DND-41 (cell line): ENCODE measurements at regions not wholly inside any gene's neighbourhood (a gene's known extent, or its start where the extent isn't known, plus 50 kb on each side); places are given as distances from the start of the nearest gene placed in this dataset.

ENCODE experiments used
- ATAC-seq: fragments of 200-7000 bp; cut with Tn5 transposase; 3 replicates; pipeline ENCODE4 v1.9.1; 2021; ENCODE audit warnings: low read depth; ENCODE audit not compliant: insufficient read depth
- DNase-seq: peaks from one replicate; pipeline ENCODE4 v3.0.0-alpha.2; 2020
- H2AFZ ChIP-seq: 2 replicates; pipeline ENCODE4 v1.6.0; 2012; ENCODE audit warnings: low read depth, low read length
- H3K27ac ChIP-seq: 2 replicates; pipeline ENCODE4 v1.5.1; 2012; ENCODE audit warnings: low read length, inconsistent platforms
- H3K27me3 ChIP-seq: fragments of 200-600 bp; sonication (generic); 2 replicates; pipeline ENCODE4 v1.6.0; 2012; ENCODE audit warnings: low read length, mild to moderate bottlenecking, inconsistent platforms; ENCODE audit not compliant: insufficient read depth, poor library complexity
- H3K36me3 ChIP-seq: 2 replicates; pipeline ENCODE4 v1.5.1; 2012; ENCODE audit warnings: low read length, inconsistent platforms; ENCODE audit not compliant: insufficient read depth
- H3K4me1 ChIP-seq: 2 replicates; pipeline ENCODE4 v1.5.1; 2012; ENCODE audit warnings: mild to moderate bottlenecking, low read length; ENCODE audit not compliant: insufficient read depth
- H3K4me2 ChIP-seq: 2 replicates; pipeline ENCODE4 v1.6.0; 2012; ENCODE audit warnings: mild to moderate bottlenecking, moderate library complexity, low read length, inconsistent platforms; ENCODE audit not compliant: insufficient read depth
- H3K4me3 ChIP-seq, 2 experiments: fragments of 200-600 bp in 1 of 2; shearing (Covaris generic) in 1 of 2; 2 replicates each; pipeline ENCODE4 v1.5.1; 2012 to 2016; ENCODE audit warnings: inconsistent platforms in 2 of 2, low read length in 2 of 2, mild to moderate bottlenecking in 2 of 2, low read depth in 1 of 2, moderate library complexity in 1 of 2
- H3K79me2 ChIP-seq: 2 replicates; pipeline ENCODE4 v1.6.0; 2012; ENCODE audit warnings: low read length, inconsistent platforms; ENCODE audit not compliant: insufficient read depth
- H3K9ac ChIP-seq: 2 replicates; pipeline ENCODE4 v1.6.0; 2012; ENCODE audit warnings: low read depth, mild to moderate bottlenecking, inconsistent platforms, low read length, moderate library complexity
- H3K9me3 ChIP-seq: 2 replicates; pipeline ENCODE4 v1.5.1; 2012; ENCODE audit warnings: low read length, moderate library complexity, mild to moderate bottlenecking, inconsistent platforms; ENCODE audit not compliant: insufficient read depth, severe bottlenecking
- H4K20me1 ChIP-seq: 2 replicates; pipeline ENCODE4 v1.6.0; 2012; ENCODE audit warnings: low read length; ENCODE audit not compliant: insufficient read depth
- EZH2 ChIP-seq: IDR thresholded peaks from 3 replicates; pipeline ENCODE4 v1.6.1; 2012; ENCODE audit warnings: borderline replicate concordance, low read depth, mild to moderate bottlenecking, moderate library complexity, low read length, inconsistent platforms; ENCODE audit not compliant: severe bottlenecking
- TF ChIP-seq, protein P1 (sequence below): IDR thresholded peaks from 2 replicates; pipeline ENCODE4 v1.5.1; 2012; ENCODE audit warnings: borderline replicate concordance, low read length, moderate library complexity, mild to moderate bottlenecking; ENCODE audit not compliant: poor library complexity, severe bottlenecking; ENCODE audit errors: extremely low read depth

DNA sequence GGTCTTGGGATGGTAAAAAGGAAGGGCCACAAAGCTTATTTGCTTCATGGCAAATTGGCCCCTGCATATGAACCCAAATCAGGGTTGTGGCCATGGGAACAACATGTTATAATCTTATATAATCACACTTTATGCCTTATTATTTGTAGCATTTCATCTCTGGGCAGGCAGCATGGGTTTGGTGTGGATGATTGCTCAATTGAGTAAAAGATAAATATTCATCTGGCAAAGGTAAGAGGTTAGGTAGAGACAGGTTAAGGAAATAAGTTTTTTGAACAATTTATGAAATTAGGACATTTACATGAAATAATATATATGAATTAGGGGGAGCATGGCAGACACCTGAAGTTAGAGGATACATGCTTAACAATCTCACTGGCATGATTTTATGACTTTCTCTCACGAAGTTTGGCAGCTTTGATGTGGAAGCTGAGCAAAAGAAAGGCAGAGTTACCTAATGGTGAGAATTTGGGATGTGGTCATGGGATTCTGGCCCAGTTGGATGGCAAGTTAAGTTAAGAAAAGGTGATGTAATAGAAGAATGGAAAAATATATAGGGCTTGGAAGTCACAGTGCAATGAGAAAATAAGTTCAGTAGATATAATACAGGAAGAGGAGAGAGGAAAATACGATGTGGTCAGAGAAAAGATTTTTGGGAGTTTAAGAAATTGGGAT is 88.1 kb upstream of the FAM3C start:
- Histone ChIP-seq H3K4me3 (no peak overlapping the region), H3K79me2 (no peaks in the 10 kb centered on the region), H3K4me1 (no peaks in the 10 kb centered on the region), H2AFZ (no peak overlapping the region), H3K4me2 (no peak overlapping the region), H3K9me3 (no peaks in the 10 kb centered on the region), H4K20me1 (no peaks in the 10 kb centered on the region), H3K9ac (no peak overlapping the region), H3K27me3 (no peaks in the 10 kb centered on the region), H3K36me3 (no peaks in the 10 kb centered on the region), H3K27ac (no peak overlapping the region)
- DNase-seq (no peak), ATAC-seq (no peak)
- TF ChIP-seq, protein P1, sequence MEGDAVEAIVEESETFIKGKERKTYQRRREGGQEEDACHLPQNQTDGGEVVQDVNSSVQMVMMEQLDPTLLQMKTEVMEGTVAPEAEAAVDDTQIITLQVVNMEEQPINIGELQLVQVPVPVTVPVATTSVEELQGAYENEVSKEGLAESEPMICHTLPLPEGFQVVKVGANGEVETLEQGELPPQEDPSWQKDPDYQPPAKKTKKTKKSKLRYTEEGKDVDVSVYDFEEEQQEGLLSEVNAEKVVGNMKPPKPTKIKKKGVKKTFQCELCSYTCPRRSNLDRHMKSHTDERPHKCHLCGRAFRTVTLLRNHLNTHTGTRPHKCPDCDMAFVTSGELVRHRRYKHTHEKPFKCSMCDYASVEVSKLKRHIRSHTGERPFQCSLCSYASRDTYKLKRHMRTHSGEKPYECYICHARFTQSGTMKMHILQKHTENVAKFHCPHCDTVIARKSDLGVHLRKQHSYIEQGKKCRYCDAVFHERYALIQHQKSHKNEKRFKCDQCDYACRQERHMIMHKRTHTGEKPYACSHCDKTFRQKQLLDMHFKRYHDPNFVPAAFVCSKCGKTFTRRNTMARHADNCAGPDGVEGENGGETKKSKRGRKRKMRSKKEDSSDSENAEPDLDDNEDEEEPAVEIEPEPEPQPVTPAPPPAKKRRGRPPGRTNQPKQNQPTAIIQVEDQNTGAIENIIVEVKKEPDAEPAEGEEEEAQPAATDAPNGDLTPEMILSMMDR = no peak
- no peak for TF ChIP-seq EZH2

DNA sequence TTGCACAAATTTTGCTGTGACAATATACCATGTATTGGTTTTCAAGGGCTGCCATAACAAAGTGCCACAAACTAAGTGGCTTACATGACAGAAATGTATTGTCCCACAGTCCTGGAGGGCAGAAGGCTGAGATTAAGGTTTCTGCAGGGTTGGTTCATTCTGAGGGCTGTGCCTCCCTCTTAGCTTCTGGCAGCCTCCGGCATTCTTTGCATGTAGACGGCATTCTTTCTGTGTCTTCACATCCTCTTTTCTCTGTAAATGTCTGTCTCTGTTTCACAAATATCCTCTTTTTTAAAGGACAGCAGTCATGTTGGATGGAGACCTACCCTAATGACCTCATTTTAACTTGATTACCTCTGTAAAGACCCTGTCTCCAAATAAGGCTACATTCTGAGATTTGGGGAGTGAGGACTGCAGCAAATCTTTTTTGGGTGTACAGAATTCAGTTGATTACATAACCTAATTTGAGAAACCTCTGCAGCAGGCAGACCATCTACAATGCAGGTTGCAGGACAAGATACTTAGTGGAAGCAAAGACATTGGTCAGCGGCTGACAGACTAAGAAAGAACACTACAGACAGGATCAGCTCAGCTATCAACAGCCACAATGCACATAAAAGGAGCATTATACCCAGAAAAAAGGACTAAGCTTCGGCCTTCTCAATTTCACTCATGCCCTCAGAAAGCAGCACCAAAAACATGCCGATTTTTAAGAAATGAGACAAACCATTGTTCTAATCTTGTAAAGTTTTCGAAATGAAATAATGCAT is 84.6 kb upstream of the FAM3C start:
- Histone ChIP-seq H4K20me1 (no peaks in the 10 kb centered on the region), H3K27me3 (no peaks in the 10 kb centered on the region), H3K4me3 (no peak overlapping the region), H3K9ac (no peak overlapping the region), H3K9me3 (no peaks in the 10 kb centered on the region), H3K27ac (no peak overlapping the region), H3K4me1 (no peaks in the 10 kb centered on the region), H3K4me2 (no peak overlapping the region), H2AFZ (no peak overlapping the region), H3K36me3 (no peaks in the 10 kb centered on the region), H3K79me2 (no peaks in the 10 kb centered on the region)
- no peak for TF ChIP-seq EZH2
- TF ChIP-seq, protein P1 = no peak
- DNase-seq = no peak
- ATAC-seq = no peak

DNA sequence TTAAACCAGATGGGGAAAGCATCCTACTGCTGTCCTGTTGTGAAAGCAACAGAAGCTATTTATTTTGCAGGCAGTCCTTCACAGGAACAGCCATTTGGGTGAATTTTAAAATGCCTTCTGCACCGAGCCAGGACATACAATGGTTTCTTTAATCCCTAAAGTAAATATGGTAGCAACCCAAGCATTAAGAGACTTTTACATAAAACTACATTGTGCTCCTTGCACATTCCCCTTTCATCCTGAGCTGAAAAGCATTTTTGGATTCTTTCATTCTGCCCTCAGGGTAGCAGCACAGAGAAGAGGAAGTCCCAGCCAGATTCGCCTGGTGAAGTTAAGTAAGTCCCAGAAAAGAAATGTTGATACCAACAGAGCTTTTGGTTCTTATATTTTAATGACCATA is 84.0 kb upstream of the FAM3C start:
- Histone ChIP-seq H3K4me2 (no peak overlapping the region), H3K27ac (no peak overlapping the region)

More for the DNA sequence above, 84.0 kb upstream of the FAM3C start:
- Histone ChIP-seq H3K4me1 (no peaks in the 10 kb centered on the region), H3K27me3 (no peaks in the 10 kb centered on the region), H3K36me3 (no peaks in the 10 kb centered on the region), H3K4me3 (no peak overlapping the region), H3K79me2 (no peaks in the 10 kb centered on the region), H2AFZ (no peak overlapping the region), H4K20me1 (no peaks in the 10 kb centered on the region), H3K9me3 (no peaks in the 10 kb centered on the region), H3K9ac (no peak overlapping the region)
- ATAC-seq (no peak), DNase-seq (no peak)
- TF ChIP-seq EZH2 = no peak
- TF ChIP-seq, protein P1 = no peak
